Urothelium cell line (cell line): ENCODE measurements at regions not wholly inside any gene's neighbourhood (a gene's known extent, or its start where the extent isn't known, plus 50 kb on each side); places are given as distances from the start of the nearest gene placed in this dataset.

ENCODE experiments used
- DNase-seq: peaks from one replicate; pipeline ENCODE4 v3.0.0; 2011; ENCODE audit warnings: low spot score, mixed read lengths
- FAIRE-seq: peaks from 2 replicates; lab custom pipeline; 2011; peaks lifted over from hg19 to GRCh38; lab: Jason Lieb, UNC

GRCh38 chr2:223545830-223546229 lies 56.3 kb downstream of the SCG2 start:
- FAIRE-seq, result no peak
- DNase-seq, result no peak
